GM12872 (cell line): ENCODE measurements at regions not wholly inside any gene's neighbourhood (a gene's known extent, or its start where the extent isn't known, plus 50 kb on each side); places are given as distances from the start of the nearest gene placed in this dataset.

Experiments used
- TF ChIP-seq, protein P1 (sequence below): IDR thresholded peaks from 3 replicates; pipeline ENCODE4 v1.5.1; 2011; ENCODE audit warnings: low read depth, mild to moderate bottlenecking, low read length, moderate library complexity; ENCODE audit not compliant: insufficient read depth

DNA sequence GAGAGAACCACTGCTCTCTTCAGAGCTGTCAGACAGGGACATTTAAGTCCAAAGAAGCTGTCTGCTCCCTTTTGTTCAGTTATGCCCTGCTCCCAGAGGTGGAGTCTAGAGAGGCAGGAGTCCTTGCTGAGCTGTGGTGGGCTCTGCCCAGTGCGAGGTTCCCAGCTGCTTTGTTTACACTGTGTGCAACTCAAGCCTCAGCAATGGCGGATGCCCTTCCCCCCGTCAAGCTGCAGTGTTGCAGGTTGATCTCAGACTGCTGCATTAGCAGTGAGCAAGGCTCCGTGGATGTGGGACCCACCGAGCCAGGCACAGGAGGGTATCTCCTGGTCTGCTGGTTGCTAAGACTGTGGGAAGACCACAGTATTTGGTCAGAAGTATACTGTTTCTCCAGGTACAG lies 438.9 kb downstream of the ARL4A start:
- TF ChIP-seq, protein P1, sequence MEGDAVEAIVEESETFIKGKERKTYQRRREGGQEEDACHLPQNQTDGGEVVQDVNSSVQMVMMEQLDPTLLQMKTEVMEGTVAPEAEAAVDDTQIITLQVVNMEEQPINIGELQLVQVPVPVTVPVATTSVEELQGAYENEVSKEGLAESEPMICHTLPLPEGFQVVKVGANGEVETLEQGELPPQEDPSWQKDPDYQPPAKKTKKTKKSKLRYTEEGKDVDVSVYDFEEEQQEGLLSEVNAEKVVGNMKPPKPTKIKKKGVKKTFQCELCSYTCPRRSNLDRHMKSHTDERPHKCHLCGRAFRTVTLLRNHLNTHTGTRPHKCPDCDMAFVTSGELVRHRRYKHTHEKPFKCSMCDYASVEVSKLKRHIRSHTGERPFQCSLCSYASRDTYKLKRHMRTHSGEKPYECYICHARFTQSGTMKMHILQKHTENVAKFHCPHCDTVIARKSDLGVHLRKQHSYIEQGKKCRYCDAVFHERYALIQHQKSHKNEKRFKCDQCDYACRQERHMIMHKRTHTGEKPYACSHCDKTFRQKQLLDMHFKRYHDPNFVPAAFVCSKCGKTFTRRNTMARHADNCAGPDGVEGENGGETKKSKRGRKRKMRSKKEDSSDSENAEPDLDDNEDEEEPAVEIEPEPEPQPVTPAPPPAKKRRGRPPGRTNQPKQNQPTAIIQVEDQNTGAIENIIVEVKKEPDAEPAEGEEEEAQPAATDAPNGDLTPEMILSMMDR, result no peak

GRCh38 chr7:13130321-13130720 lies 442.9 kb downstream of the ARL4A start:
- TF ChIP-seq, protein P1, result no peak

DNA sequence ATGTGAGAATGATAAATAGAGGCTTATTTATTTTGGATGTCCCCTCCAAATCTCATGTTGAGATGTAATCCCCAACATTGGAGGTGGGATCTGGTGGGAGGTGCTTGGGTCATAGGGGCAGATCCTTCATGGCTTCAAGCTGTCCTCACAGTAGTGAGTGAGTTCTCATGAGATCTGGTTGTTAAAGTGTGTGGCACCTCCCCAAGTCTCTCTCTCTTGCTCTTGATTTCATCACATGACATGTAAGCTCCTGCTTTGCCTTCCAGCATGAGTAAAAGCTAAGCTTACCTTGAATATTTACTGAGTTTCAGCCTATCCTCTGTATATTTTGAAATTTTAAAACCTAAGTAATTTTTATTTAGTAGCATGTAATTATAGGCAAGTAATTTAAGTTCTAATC lies 444.9 kb downstream of the ARL4A start:
- TF ChIP-seq, protein P1, result no peak

- TF ChIP-seq, protein P1, result no peak
Observed at GRCh38 chr7:13139436-13139835, 452.0 kb downstream of the ARL4A start.

GRCh38 chr7:13144673-13145072 lies 457.2 kb downstream of the ARL4A start:
- TF ChIP-seq, protein P1, result no peak

DNA sequence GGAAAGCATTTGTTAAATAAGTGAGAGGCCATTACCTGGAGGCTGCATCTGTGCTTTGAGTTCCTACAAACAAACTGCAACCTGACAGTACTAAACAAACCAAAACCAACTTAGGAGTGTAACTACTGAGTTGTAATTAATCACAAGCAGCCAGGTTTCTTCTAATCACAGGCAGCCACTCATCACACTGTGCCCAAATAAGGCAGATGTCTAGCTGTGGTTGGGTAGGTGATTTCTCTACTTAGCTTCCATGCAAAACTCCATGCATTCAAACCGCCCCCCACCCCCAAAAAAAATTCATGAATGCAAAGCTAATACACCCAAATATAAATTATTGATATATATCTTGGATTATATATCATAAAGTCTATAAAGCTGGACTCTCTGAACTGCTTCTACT lies 461.1 kb downstream of the ARL4A start:
- TF ChIP-seq, protein P1, result no peak

GRCh38 chr7:13151978-13152377 lies 464.5 kb downstream of the ARL4A start:
- TF ChIP-seq, protein P1, result no peak

- TF ChIP-seq, protein P1, result no peak
Observed at GRCh38 chr7:13152755-13153154, 465.3 kb downstream of the ARL4A start.
